Pons (tissue), 1 donor: ENCODE measurements at regions not wholly inside any gene's neighbourhood (a gene's known extent, or its start where the extent isn't known, plus 50 kb on each side); places are given as distances from the start of the nearest gene placed in this dataset.

ENCODE experiments used
- DNase-seq: peaks from one replicate; pipeline ENCODE4 v3.0.0-alpha.2; 2016; ENCODE audit warnings: low spot score

GRCh38 chr2:216320852-216321251 lies 51.4 kb downstream of the MARCHF4 start:
- no peak for DNase-seq

DNA sequence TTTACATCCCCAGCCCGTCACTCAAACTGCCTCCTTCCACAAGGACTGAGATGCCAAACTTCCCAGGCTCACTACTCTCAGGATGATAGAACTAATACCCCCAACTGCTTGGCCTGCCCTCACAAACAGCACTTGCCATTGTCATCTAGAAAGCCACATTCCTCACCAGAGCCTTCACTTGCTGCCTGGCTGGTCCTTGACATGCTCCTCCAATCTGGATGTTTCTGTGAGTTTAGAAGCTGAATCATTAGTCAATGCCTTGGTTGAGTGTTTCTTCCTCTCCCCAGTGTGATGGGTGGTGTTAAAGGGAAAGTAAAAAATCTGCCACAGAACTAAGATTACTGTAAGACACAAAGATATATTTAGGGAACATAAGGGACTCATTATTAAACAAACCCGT lies 52.5 kb downstream of the MARCHF4 start:
- no peak for DNase-seq

GRCh38 chr2:216318521-216318874 lies 53.8 kb downstream of the MARCHF4 start:
- no peak for DNase-seq

DNA sequence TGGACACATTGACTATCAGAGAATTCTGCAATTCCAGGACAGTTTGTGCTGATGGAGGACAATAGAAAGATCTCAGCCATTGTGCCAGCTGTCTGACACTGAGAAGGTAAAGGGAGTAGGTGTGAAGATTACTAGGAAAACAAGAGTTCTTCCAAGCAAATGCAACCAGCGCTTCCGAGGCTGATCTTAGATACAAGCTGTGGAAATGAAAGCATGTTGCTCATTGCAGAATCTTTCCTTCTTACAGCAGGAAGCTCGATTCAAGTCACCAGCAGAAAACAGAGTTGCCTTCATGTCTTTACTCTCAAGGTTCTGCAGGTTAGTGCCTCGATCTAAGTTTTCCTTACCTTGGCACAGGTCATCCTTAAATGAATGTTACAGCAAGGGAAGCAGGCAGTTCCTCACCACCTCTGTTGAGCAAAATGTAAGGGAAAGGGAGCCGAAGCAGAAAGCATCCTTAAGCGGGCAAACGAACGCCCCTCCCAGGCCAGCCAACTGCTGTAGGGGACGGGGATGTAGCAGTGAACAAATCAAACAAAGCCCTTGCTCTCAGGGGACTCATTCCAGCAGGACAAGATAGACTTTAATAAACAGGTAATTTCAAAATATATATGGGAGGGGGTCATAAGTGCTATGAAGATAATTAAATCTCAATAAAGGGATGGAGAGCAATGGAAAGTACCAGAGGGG lies 54.3 kb downstream of the MARCHF4 start:
- no peak for DNase-seq

DNA sequence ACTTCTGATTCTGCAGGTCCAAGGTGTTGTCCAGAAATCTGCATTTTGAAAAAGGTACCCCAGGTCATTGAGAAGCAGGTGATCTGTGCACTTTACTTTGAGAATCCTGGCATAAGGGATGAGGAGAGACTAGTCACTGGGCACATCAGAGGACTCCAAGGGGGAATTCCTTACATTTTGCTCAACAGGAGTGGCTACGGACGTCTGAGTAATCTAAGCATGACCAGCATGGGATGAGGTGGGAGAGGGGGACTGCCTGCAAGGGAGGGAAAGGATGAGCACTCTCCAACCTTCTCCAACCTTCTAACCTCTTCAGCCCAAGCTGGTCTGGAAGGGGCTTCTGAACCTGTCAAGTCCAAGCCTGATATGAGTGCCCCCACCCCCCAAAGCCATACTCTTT lies 55.5 kb downstream of the MARCHF4 start:
- no peak for DNase-seq

GRCh38 chr2:216315802-216316603 lies 56.3 kb downstream of the MARCHF4 start:
- no peak for DNase-seq

GRCh38 chr2:216312441-216312840 lies 59.8 kb downstream of the MARCHF4 start:
- no peak for DNase-seq

GRCh38 chr2:216308576-216308975 lies 63.7 kb downstream of the MARCHF4 start:
- DNase-seq, result peak; percentile 5

- no peak for DNase-seq
These were observed 64.8 kb downstream of the MARCHF4 start for GRCh38 chr2:216307496-216307895.

GRCh38 chr2:216306868-216307267 lies 65.4 kb downstream of the MARCHF4 start:
- no peak for DNase-seq

- no peak for DNase-seq
These were observed 66.7 kb downstream of the MARCHF4 start for GRCh38 chr2:216305574-216305973.

GRCh38 chr2:216302981-216303676 lies 69.2 kb downstream of the MARCHF4 start:
- DNase-seq, result no peak

- no peak for DNase-seq
These were observed 71.4 kb downstream of the MARCHF4 start for GRCh38 chr2:216300906-216301305.

DNA sequence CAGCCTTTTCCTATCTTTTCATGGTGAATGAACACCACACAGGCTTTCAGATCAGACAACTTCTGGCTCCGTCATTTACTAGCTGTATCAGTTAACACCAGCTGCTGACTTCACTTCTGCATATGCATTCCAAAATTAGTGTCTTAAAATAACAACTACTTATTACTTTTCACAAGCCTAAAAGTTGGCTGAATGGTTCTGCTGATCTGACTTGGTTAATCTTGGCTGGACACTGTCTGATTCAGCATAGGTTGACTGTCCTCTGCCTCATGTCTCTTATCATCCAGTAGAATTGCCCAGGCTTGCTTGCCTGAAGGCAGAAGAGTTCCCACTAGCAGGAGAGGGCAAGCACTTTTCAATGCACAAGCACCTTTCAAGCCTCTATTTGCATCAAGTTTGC lies 72.7 kb downstream of the MARCHF4 start:
- DNase-seq, result no peak

- no peak for DNase-seq
These were observed 73.4 kb downstream of the MARCHF4 start for GRCh38 chr2:216298719-216299495.

- no peak for DNase-seq
These were observed 75.4 kb downstream of the MARCHF4 start for GRCh38 chr2:216296856-216297255.

DNA sequence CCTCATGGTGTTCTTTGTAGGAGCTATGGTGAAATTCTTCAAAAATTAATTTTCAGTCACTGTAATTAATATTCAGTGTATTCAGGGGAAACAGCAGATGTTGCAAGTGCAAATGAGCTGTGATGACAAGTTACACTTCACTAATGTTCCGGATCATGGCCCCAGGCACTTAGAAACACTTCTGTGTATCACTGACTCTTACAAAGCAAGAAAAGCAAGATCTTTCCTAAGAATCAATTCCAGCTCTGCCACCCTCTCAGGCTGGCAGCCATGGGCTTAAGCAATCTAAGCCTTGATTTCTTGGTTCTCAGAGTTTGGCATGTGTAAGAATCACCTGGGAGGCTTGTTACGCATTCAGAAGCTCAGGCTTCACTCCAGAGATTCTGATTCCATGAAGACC lies 78.0 kb downstream of the MARCHF4 start:
- DNase-seq, result no peak

GRCh38 chr2:216293883-216294282 lies 78.4 kb downstream of the MARCHF4 start:
- no peak for DNase-seq

GRCh38 chr2:216292886-216293301 lies 79.4 kb downstream of the MARCHF4 start:
- DNase-seq, result peak; percentile 74

DNA sequence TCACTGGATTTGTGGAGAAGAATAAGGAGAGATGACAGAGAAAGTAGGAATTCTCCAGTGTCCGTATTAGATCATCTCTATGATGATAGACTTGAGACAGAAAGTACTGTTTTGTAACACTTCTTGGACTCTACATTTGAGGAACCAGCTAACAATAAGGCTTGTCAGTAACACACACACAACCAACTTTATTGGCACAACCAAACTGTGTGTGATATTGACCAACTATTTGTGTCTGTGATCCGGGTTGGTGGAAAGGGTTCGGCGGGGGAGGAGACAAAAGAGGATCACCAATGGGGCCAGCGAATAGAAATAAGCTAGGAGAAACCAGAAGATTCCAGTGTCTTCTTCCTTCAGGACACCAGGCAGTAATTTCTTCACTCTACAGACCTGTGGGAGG lies 79.8 kb downstream of the MARCHF4 start:
- no peak for DNase-seq

GRCh38 chr2:216289470-216289869 lies 82.8 kb downstream of the MARCHF4 start:
- no peak for DNase-seq

DNA sequence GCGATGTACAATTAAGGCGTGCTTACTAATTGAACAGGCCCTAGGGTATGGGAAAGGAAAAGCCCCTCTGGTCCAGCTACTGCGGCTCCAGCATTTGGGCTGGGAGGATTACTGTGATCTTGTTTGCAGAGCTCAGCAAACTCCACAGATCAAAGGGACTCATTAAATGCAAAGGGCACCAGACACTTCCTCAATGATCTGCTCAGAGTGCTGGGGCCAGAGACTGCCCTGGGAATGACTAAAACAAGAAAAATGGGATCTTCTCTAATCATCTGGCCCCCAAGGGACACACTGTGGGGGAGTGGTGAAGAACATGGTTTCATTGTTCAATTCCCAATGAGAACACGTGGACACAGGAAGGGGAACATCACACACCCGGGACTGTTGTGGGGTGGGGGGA lies 85.0 kb downstream of the MARCHF4 start:
- DNase-seq, result no peak
